ENCODE measurements at regions not wholly inside any gene's neighbourhood (a gene's known extent, or its start where the extent isn't known, plus 50 kb on each side); places are given as distances from the start of the nearest gene placed in this dataset.

GRCh38 chr21:28213261-28213660, 779.4 kb downstream of the LTN1 start:
- TF ChIP-seq CTCF (IDR thresholded peaks at IDR 0.05; ENCODE audit: low read depth, low read length, poor library complexity, severe bottlenecking): no peak
- no peak for TF ChIP-seq EZH2phosphoT487 (IDR thresholded peaks at IDR 0.05; ENCODE audit: borderline replicate concordance, low read length)
